K562 (cell line): ENCODE measurements at regions not wholly inside any gene's neighbourhood (a gene's known extent, or its start where the extent isn't known, plus 50 kb on each side); places are given as distances from the start of the nearest gene placed in this dataset.

Experiments used
- ATAC-seq: fragments of 200-7000 bp; cut with Tn5 transposase; 3 replicates; pipeline ENCODE4 v1.9.1; 2020; ENCODE audit warnings: moderate library complexity
- BruUV-seq: library from RNA; stranded (reverse); fragments of 400-500 nt; replicated peaks from 2 replicates; lab custom pipeline; 2021; lab: Mats Ljungman, UMichigan
- CTCF ChIA-PET: fragments of 300-600 bp; formaldehyde crosslinking; extraction: SDS; loops from one replicate; lab custom pipeline; 2021; ENCODE audit warnings: low intra/inter-chr PET ratio; lab: Yijun Ruan, JAX
- POLR2A ChIA-PET: fragments of 300-600, 350-650 bp; sonication (Branson Sonifier 250); formaldehyde crosslinking; extraction: SDS; loops from one replicate; lab custom pipeline; 2021; ENCODE audit warnings: antibody characterized with exemption, inconsistent platforms; lab: Yijun Ruan, JAX
- DNase-seq, 4 experiments: peaks; one replicate each; pipeline versions ENCODE4 v3.0.0 to v3.0.0-alpha.2; 2011 to 2018; ENCODE audit warnings: low spot score in 3 of 4, mixed read lengths in 3 of 4; ENCODE audit errors: extremely low read depth in 1 of 4
- FAIRE-seq: peaks from 2 replicates; lab custom pipeline; 2011; peaks lifted over from hg19 to GRCh38; lab: Jason Lieb, UNC
- H2AFZ ChIP-seq: 2 replicates; pipeline ENCODE4 v1.6.0; 2011; ENCODE audit warnings: low read depth, low read length, control low read depth, inconsistent platforms
- H3K27ac ChIP-seq: fragments of 200-600 bp; 3 replicates; pipeline ENCODE4 v1.8.0; 2011; ENCODE audit warnings: low read depth, mild to moderate bottlenecking, control low read depth, inconsistent platforms, low read length, moderate library complexity, mixed read lengths; ENCODE audit errors: extremely low read depth
- H3K27me3 ChIP-seq, 2 experiments: fragments of 300-600 bp in 1 of 2; 2 replicates in 1 of 2; 3 replicates in 1 of 2; pipeline versions ENCODE4 v1.6.0 to v1.8.0; 2011; ENCODE audit warnings: inconsistent platforms in 2 of 2, low read length in 2 of 2, mild to moderate bottlenecking in 1 of 2, mixed read lengths in 1 of 2, moderate library complexity in 1 of 2; ENCODE audit not compliant: control insufficient read depth in 2 of 2, insufficient read depth in 2 of 2
- H3K36me3 ChIP-seq: fragments of 300-600 bp; 3 replicates; pipeline ENCODE4 v1.8.0; 2011; ENCODE audit warnings: mild to moderate bottlenecking, low read length, inconsistent platforms; ENCODE audit not compliant: control insufficient read depth, insufficient read depth
- H3K4me1 ChIP-seq, 2 experiments: fragments of 200-600 bp in 1 of 2; replicated peaks in 1 of 2; 2 replicates in 1 of 2; 3 replicates in 1 of 2; pipeline versions ENCODE4 v1.5.1 to v1.8.0; 2011; ENCODE audit warnings: inconsistent platforms in 2 of 2, low read length in 2 of 2, mild to moderate bottlenecking in 1 of 2, mixed read lengths in 1 of 2, moderate library complexity in 1 of 2; ENCODE audit not compliant: control insufficient read depth in 2 of 2, insufficient read depth in 2 of 2
- H3K4me2 ChIP-seq: 2 replicates; pipeline ENCODE4 v1.6.1; 2011; ENCODE audit warnings: low read length, control low read depth, inconsistent platforms, mixed read lengths; ENCODE audit not compliant: insufficient read depth
- H3K4me3 ChIP-seq: fragments of 200-600 bp; sonication (generic), shearing (Covaris generic); 2 replicates; pipeline ENCODE4 v1.5.1; 2016; ENCODE audit warnings: control low read depth, inconsistent platforms
- H3K79me2 ChIP-seq: fragments of 200-600 bp; 3 replicates; pipeline ENCODE4 v1.8.0; 2011; ENCODE audit warnings: low read length, inconsistent platforms; ENCODE audit not compliant: control insufficient read depth, insufficient read depth
- H3K9ac ChIP-seq, 2 experiments: 2 replicates each; pipeline versions ENCODE4 v1.6.0 to v1.6.1; 2011; ENCODE audit warnings: low read depth in 2 of 2, low read length in 2 of 2, control low read depth in 1 of 2, inconsistent platforms in 1 of 2, mild to moderate bottlenecking in 1 of 2, mixed read lengths in 1 of 2; ENCODE audit not compliant: insufficient read depth in 1 of 2
- H3K9me1 ChIP-seq: one replicate; pipeline ENCODE4 v1.6.0; 2011; ENCODE audit warnings: inconsistent platforms, mild to moderate bottlenecking, low read length, moderate library complexity; ENCODE audit not compliant: control insufficient read depth, insufficient read depth
- H3K9me3 ChIP-seq: replicated peaks from 2 replicates; pipeline ENCODE4 v1.5.1; 2011; ENCODE audit warnings: low read depth, low read length, inconsistent platforms; ENCODE audit not compliant: control insufficient read depth, insufficient read depth
- H4K20me1 ChIP-seq: replicated peaks from 2 replicates; pipeline ENCODE4 v1.6.1; 2011; ENCODE audit warnings: low read length, inconsistent platforms, mixed read lengths; ENCODE audit not compliant: control insufficient read depth, insufficient read depth
- ATF7 ChIP-seq: fragments of 450-650 bp; IDR thresholded peaks from 2 replicates; pipeline ENCODE4 v1.7.1; 2014; ENCODE audit warnings: mild to moderate bottlenecking, moderate library complexity
- E2F6 ChIP-seq, 2 experiments: IDR thresholded peaks; 2 replicates each; pipeline ENCODE4 v1.6.1; 2011; ENCODE audit warnings: borderline replicate concordance in 1 of 2, control low read depth in 1 of 2, low read depth in 1 of 2, low read length in 1 of 2, mild to moderate bottlenecking in 1 of 2, mixed read lengths in 1 of 2, moderate library complexity in 1 of 2; ENCODE audit not compliant: insufficient read depth in 1 of 2, insufficient read length in 1 of 2, poor library complexity in 1 of 2, severe bottlenecking in 1 of 2; ENCODE audit errors: extremely low read depth in 1 of 2
- ESRRB ChIP-seq: fragments of 250-450 bp; sonication (Bioruptor Pico); IDR thresholded peaks from 2 replicates; pipeline ENCODE4 v1.5.0; 2020; ENCODE audit warnings: mild to moderate bottlenecking, moderate library complexity, borderline replicate concordance
- ETV6 ChIP-seq, 3 experiments: fragments of 150-350 bp in 1 of 3; sonication (generic) in 1 of 3; formaldehyde crosslinking in 1 of 3; IDR thresholded peaks; 2 replicates each; pipeline versions ENCODE4 v1.6.1 to v1.8.0; 2014 to 2022; ENCODE audit warnings: borderline replicate concordance in 2 of 3, low read depth in 2 of 3, antibody characterized with exemption in 1 of 3, low read length in 1 of 3, mild to moderate bottlenecking in 1 of 3, missing genetic modification reagents in 1 of 3
- GTF2A2 ChIP-seq: IDR thresholded peaks from 2 replicates; pipeline ENCODE4 v1.6.1; 2016; ENCODE audit warnings: mild to moderate bottlenecking, missing genetic modification characterization, missing compliant biosample characterization
- LCOR ChIP-seq: sonication (generic); formaldehyde crosslinking; IDR thresholded peaks from 2 replicates; pipeline ENCODE4 v1.8.0; 2022; ENCODE audit warnings: mild to moderate bottlenecking, missing genetic modification reagents
- POLR3A ChIP-seq: IDR thresholded peaks from 2 replicates; pipeline ENCODE4 v1.6.1; 2011; ENCODE audit warnings: borderline replicate concordance, mild to moderate bottlenecking, moderate library complexity; ENCODE audit not compliant: insufficient read length, insufficient read depth; ENCODE audit errors: extremely low read depth
- SFPQ ChIP-seq: fragments of 200-400 bp; formaldehyde crosslinking; IDR thresholded peaks from 2 replicates; pipeline ENCODE4 v1.6.1; 2017; ENCODE audit warnings: mild to moderate bottlenecking, low read depth, low read length, moderate library complexity
- TSC22D4 ChIP-seq: fragments of 450-650 bp; IDR thresholded peaks from 2 replicates; pipeline ENCODE4 v1.6.1; 2016; ENCODE audit warnings: missing genetic modification characterization, missing biosample characterization, control low read depth
- USF1 ChIP-seq: sonication (generic); formaldehyde crosslinking; IDR thresholded peaks from 2 replicates; pipeline ENCODE4 v1.9.0; 2022; ENCODE audit warnings: mild to moderate bottlenecking, missing genetic modification reagents
- XRCC5 ChIP-seq: fragments of 200-400 bp; formaldehyde crosslinking; IDR thresholded peaks from 2 replicates; pipeline ENCODE4 v1.6.1; 2017; ENCODE audit warnings: low read depth, mild to moderate bottlenecking, low read length
- ZNF184 ChIP-seq: sonication (generic); formaldehyde crosslinking; IDR thresholded peaks from 2 replicates; pipeline ENCODE4 v1.5.0; 2020; ENCODE audit warnings: missing genetic modification reagents
- ZNF766 ChIP-seq: fragments of 200-800 bp; sonication (Bioruptor generic); conservative IDR thresholded peaks from 2 replicates; pipeline ENCODE4 v1.6.1; 2016; ENCODE audit warnings: missing genetic modification characterization, missing compliant biosample characterization
- WGBS: fragments of 100-300 bp; shearing (Covaris generic); methylation state at CpG from one replicate; pipeline ENCODE4 v1.1.6; 2016; ENCODE audit warnings: low coverage, mixed read lengths; ENCODE audit not compliant: insufficient coverage; ENCODE audit errors: missing lambda C conversion rate; 5-methylcytosine and 5-hydroxymethylcytosine counted together
- in situ Hi-C: fragments of 300-500 bp; cut with MboI; formaldehyde crosslinking; loops from 4 replicates; pipeline ENCODE4 v1.15.0; 2018; ENCODE audit warnings: inconsistent platforms, mixed read lengths
- intact Hi-C: fragments of 100-400 bp; cut with micrococcal nuclease; formaldehyde crosslinking; loops from 2 replicates; pipeline ENCODE4 v1.14.2; 2022
- TF ChIP-seq, protein P1 (sequence below): fragments of 150-350 bp; IDR thresholded peaks from 2 replicates; pipeline ENCODE4 v1.6.1; 2014; ENCODE audit warnings: low read depth, mild to moderate bottlenecking, low read length, borderline replicate concordance

DNA sequence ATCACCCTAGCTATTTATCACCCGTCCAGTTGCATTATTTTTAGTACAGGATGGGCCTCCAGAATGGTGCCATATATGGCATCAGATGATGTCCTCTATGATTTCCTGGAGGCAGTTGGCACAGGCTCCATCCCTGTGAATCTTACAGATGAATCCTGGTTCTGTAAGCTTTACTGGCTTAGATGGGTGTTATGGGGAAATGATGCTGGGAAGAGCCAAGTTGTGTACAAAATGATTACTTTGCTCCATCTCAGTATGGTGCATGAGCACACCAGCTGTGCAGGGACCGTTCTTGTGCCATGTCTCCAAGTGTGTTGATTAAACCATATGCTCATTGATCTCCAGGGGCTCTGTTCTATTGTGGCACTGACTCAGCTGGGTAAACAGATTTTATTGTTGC lies 755.7 kb downstream of the TLR4 start:
- FAIRE-seq, result no peak

More for the DNA sequence above, 755.7 kb downstream of the TLR4 start:
- Histone ChIP-seq H3K9ac (no peak overlapping the region), H3K27ac (no peak overlapping the region), H3K79me2 (no peaks in the 10 kb centered on the region), H3K4me1 (no peaks in the 10 kb centered on the region), H3K27me3 (no peaks in the 10 kb centered on the region), H4K20me1 (no peaks in the 10 kb centered on the region), H3K36me3 (no peaks in the 10 kb centered on the region), H3K4me2 (no peak overlapping the region), H3K4me3 (no peak overlapping the region), H3K9me3 (peaks cover 2% of the 10 kb centered on the region; the same call in 1 of the 2 replicates), H2AFZ (no peak overlapping the region), H3K9me1 (no peaks in the 10 kb centered on the region)
- DNase-seq (no peak), ATAC-seq (no peak)
- 0% methylated on average over 2 of the region's 2 CpGs for WGBS
- in situ Hi-C loops, result no loop called here
- ChIA-PET CTCF (no interaction called here), POLR2A (no interaction called here)
- intact Hi-C loops, result no loop called here
- no peak for TF ChIP-seq SFPQ
- TF ChIP-seq GTF2A2 (tag), result no peak
- TF ChIP-seq ATF7, result no peak
- TF ChIP-seq, protein P1, sequence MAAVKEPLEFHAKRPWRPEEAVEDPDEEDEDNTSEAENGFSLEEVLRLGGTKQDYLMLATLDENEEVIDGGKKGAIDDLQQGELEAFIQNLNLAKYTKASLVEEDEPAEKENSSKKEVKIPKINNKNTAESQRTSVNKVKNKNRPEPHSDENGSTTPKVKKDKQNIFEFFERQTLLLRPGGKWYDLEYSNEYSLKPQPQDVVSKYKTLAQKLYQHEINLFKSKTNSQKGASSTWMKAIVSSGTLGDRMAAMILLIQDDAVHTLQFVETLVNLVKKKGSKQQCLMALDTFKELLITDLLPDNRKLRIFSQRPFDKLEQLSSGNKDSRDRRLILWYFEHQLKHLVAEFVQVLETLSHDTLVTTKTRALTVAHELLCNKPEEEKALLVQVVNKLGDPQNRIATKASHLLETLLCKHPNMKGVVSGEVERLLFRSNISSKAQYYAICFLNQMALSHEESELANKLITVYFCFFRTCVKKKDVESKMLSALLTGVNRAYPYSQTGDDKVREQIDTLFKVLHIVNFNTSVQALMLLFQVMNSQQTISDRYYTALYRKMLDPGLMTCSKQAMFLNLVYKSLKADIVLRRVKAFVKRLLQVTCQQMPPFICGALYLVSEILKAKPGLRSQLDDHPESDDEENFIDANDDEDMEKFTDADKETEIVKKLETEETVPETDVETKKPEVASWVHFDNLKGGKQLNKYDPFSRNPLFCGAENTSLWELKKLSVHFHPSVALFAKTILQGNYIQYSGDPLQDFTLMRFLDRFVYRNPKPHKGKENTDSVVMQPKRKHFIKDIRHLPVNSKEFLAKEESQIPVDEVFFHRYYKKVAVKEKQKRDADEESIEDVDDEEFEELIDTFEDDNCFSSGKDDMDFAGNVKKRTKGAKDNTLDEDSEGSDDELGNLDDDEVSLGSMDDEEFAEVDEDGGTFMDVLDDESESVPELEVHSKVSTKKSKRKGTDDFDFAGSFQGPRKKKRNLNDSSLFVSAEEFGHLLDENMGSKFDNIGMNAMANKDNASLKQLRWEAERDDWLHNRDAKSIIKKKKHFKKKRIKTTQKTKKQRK, result no peak
- no peak for TF ChIP-seq LCOR (CRISPR knock-in tag)
- TF ChIP-seq ESRRB, result no peak
- no peak for TF ChIP-seq USF1 (CRISPR knock-in tag)
- TF ChIP-seq ETV6 (IDR thresholded peaks at IDR 0.05; ENCODE audit: borderline replicate concordance in 1 of 2, low read depth in 2 of 2, low read length in 1 of 2), result no peak
- no peak for TF ChIP-seq ETV6 (CRISPR knock-in tag; IDR thresholded peaks at IDR 0.05; ENCODE audit: borderline replicate concordance)
- TF ChIP-seq ZNF184 (CRISPR knock-in tag), result no peak
- TF ChIP-seq XRCC5, result no peak
- TF ChIP-seq E2F6 (IDR thresholded peaks at IDR 0.05; ENCODE audit: borderline replicate concordance in 1 of 2, extremely low read depth in 1 of 2, insufficient read depth in 1 of 2, insufficient read length in 1 of 2, low read depth in 1 of 2, low read length in 1 of 2, poor library complexity in 1 of 2, severe bottlenecking in 1 of 2), result no peak
- TF ChIP-seq POLR3A, result no peak
- TF ChIP-seq ZNF766, result no peak
- no peak for TF ChIP-seq TSC22D4
- no TSS peak for BruUV-seq
